Tibial nerve (tissue), 4 donors: ENCODE measurements at regions not wholly inside any gene's neighbourhood (a gene's known extent, or its start where the extent isn't known, plus 50 kb on each side); places are given as distances from the start of the nearest gene placed in this dataset.
"Not testable (repeated sequence)": the region's sequence is repeated elsewhere in the genome, so short reads cannot be mapped to it uniquely, and the experiment has no call there.

ENCODE experiments used
- EP300 ChIP-seq, 2 donors: sonication (generic); formaldehyde crosslinking; IDR thresholded peaks; one replicate each; pipeline ENCODE4 v1.6.1; 2017; ENCODE audit warnings: antibody characterized with exemption in 2 of 2, mild to moderate bottlenecking in 1 of 2
- TF ChIP-seq, protein P1 (sequence below), 5 experiments: fragments of 200-600 bp in 3 of 5; fragments of 450-650 bp in 2 of 5; sonication (generic) in 3 of 5; IDR thresholded peaks; one replicate each; pipeline ENCODE4 v1.5.1; 2016 to 2019; ENCODE audit warnings: antibody characterized with exemption in 5 of 5, mild to moderate bottlenecking in 3 of 5, moderate library complexity in 2 of 5

DNA sequence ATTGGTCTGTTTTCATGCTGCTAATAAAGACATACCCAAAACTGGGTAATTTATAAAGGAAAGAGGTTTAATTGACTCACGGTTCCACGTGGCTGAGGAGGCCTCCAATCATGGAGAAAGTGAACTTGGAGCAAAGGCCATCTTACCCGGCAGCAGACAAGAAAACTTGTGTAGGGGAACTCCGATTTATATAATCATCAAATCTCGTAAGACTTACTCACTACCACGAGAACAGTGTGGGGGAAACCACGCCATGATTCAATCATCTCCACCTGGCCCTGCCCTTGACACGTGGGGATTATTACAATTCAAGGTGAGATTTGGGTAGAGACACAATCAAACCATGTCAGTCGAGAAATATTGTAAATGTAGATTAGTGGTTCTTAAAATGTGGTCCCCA, 76.2 kb upstream of the SRSF6 start:
- TF ChIP-seq, protein P1, sequence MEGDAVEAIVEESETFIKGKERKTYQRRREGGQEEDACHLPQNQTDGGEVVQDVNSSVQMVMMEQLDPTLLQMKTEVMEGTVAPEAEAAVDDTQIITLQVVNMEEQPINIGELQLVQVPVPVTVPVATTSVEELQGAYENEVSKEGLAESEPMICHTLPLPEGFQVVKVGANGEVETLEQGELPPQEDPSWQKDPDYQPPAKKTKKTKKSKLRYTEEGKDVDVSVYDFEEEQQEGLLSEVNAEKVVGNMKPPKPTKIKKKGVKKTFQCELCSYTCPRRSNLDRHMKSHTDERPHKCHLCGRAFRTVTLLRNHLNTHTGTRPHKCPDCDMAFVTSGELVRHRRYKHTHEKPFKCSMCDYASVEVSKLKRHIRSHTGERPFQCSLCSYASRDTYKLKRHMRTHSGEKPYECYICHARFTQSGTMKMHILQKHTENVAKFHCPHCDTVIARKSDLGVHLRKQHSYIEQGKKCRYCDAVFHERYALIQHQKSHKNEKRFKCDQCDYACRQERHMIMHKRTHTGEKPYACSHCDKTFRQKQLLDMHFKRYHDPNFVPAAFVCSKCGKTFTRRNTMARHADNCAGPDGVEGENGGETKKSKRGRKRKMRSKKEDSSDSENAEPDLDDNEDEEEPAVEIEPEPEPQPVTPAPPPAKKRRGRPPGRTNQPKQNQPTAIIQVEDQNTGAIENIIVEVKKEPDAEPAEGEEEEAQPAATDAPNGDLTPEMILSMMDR (IDR thresholded peaks at IDR 0.05) = not testable (repeated sequence)
- not testable (repeated sequence) for TF ChIP-seq EP300 (IDR thresholded peaks at IDR 0.05)
